Body of pancreas (tissue), 4 donors: ENCODE measurements at regions not wholly inside any gene's neighbourhood (a gene's known extent, or its start where the extent isn't known, plus 50 kb on each side); places are given as distances from the start of the nearest gene placed in this dataset.

Source experiments
- ATAC-seq: fragments of 150-250 bp; one replicate; pipeline ENCODE4 v1.9.1; 2016
- DNase-seq, 4 donors: peaks; one replicate each; pipeline ENCODE4 v3.0.0-alpha.2; 2019
- H3K27ac ChIP-seq, 4 donors: fragments of 200-600 bp; sonication (generic); 1 replicate in 3 of 4; 2 replicates in 1 of 4; pipeline versions ENCODE4 v1.5.1 to v1.6.1; 2016 to 2019; ENCODE audit warnings: mild to moderate bottlenecking in 1 of 4, mixed read lengths in 1 of 4, moderate library complexity in 1 of 4
- H3K27me3 ChIP-seq, 2 donors: fragments of 200-600 bp; sonication (generic); one replicate each; pipeline ENCODE4 v1.6.0; 2016; ENCODE audit warnings: mild to moderate bottlenecking in 1 of 2
- H3K36me3 ChIP-seq, 2 donors: fragments of 200-600 bp; sonication (generic); replicated peaks in 1 of 2; 2 replicates each; pipeline ENCODE4 v1.5.1; 2016; ENCODE audit warnings: low read depth in 2 of 2; ENCODE audit not compliant: insufficient read depth in 1 of 2
- H3K4me1 ChIP-seq: fragments of 200-600 bp; sonication (generic); one replicate; pipeline ENCODE4 v1.6.0; 2016
- H3K4me3 ChIP-seq, 2 donors: fragments of 200-600 bp; sonication (generic); 1 replicate in 1 of 2; 2 replicates in 1 of 2; pipeline ENCODE4 v1.5.1; 2016 to 2019
- H3K9me3 ChIP-seq, 3 donors: fragments of 200-600 bp; sonication (generic); 1 replicate in 2 of 3; 2 replicates in 1 of 3; pipeline ENCODE4 v1.5.1; 2016
- POLR2A ChIP-seq, 3 donors: fragments of 450-650 bp; IDR thresholded peaks; one replicate each; pipeline ENCODE4 v1.6.1; 2016; ENCODE audit warnings: antibody characterized with exemption in 3 of 3, mild to moderate bottlenecking in 2 of 3
- WGBS, 2 donors: methylation state at CpG; one replicate each; pipeline ENCODE4 v1.1.5; 2017; 5-methylcytosine and 5-hydroxymethylcytosine counted together
- intact Hi-C: fragments of 100-400 bp; cut with DNase I; formaldehyde crosslinking; loops from one replicate; pipeline ENCODE4 v1.15.1; 2023
- TF ChIP-seq, protein P1 (sequence below), 7 experiments: fragments of 450-650 bp in 4 of 7; fragments of 200-600 bp in 3 of 7; sonication (generic) in 3 of 7; IDR thresholded peaks; one replicate each; pipeline ENCODE4 v1.5.1; 2016 to 2019; ENCODE audit warnings: antibody characterized with exemption in 7 of 7

DNA sequence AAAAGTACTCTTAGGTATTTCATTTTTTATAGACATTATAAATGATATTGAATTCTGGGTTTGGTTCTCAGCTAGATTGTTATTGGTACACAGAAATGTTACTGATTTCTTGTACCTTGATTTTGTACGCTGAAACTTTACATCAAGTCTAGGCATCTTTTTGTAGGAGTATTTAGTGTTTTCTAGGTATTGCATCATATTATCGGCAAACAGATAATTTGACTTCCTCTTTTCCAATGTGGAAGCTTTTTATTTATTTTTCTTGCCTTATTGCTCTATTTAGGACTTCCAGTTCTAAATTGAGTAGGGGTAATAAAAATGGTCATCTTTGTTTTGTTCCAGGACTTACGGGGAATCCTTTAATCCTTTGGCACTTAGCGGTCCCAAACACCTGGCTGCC lies 676.6 kb upstream of the CCDC179 start:
- WGBS, 2 donors, result 83 to 92% methylated on average over 4 of the region's 4 CpGs
- ATAC-seq (no peak), DNase-seq (no peak)
- no peak overlapping the region for H3K4me3 ChIP-seq
- H3K27me3 ChIP-seq, result no peaks in the 10 kb centered on the region
- no peaks in the 10 kb centered on the region for H3K36me3 ChIP-seq
- no peak overlapping the region for H3K27ac ChIP-seq
- H3K4me1 ChIP-seq, result no peaks in the 10 kb centered on the region
- TF ChIP-seq, protein P1, sequence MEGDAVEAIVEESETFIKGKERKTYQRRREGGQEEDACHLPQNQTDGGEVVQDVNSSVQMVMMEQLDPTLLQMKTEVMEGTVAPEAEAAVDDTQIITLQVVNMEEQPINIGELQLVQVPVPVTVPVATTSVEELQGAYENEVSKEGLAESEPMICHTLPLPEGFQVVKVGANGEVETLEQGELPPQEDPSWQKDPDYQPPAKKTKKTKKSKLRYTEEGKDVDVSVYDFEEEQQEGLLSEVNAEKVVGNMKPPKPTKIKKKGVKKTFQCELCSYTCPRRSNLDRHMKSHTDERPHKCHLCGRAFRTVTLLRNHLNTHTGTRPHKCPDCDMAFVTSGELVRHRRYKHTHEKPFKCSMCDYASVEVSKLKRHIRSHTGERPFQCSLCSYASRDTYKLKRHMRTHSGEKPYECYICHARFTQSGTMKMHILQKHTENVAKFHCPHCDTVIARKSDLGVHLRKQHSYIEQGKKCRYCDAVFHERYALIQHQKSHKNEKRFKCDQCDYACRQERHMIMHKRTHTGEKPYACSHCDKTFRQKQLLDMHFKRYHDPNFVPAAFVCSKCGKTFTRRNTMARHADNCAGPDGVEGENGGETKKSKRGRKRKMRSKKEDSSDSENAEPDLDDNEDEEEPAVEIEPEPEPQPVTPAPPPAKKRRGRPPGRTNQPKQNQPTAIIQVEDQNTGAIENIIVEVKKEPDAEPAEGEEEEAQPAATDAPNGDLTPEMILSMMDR (IDR thresholded peaks at IDR 0.05), result no peak
- no peak for TF ChIP-seq POLR2A (IDR thresholded peaks at IDR 0.05)
- H3K9me3 ChIP-seq, result no peaks in the 10 kb centered on the region
- intact Hi-C loops, result no loop called here

DNA sequence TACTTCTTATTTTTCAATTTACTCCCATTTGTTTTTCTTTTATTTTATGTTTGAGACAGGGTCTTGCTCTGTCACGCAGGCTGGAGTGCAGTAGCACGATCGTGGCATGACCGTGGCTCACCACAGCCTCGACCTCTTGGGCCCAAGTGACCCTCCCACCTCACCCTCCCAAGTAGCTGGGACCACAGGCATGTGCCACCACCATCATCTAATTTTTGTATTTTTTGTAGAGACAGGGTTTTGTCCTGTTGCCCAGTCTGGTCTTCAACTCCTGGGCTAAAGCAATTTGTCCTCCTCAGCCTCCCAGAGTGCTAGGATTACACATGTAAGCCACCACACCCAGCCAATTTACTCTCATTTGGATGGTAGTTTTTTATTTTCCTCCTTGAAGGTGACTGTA lies 679.3 kb upstream of the CCDC179 start:
- Histone ChIP-seq H3K4me1 (no peaks in the 10 kb centered on the region), H3K27me3 (no peaks in the 10 kb centered on the region), H3K36me3 (no peaks in the 10 kb centered on the region), H3K4me3 (no peak overlapping the region), H3K9me3 (no peaks in the 10 kb centered on the region), H3K27ac (no peak overlapping the region)
- no peak for ATAC-seq
- DNase-seq, result no peak
- intact Hi-C loops, result no loop called here
- no peak for TF ChIP-seq POLR2A (IDR thresholded peaks at IDR 0.05)
- TF ChIP-seq, protein P1 (IDR thresholded peaks at IDR 0.05), result no peak
- WGBS, 2 donors, result 75 to 86% methylated on average over 5 of the region's 5 CpGs

DNA sequence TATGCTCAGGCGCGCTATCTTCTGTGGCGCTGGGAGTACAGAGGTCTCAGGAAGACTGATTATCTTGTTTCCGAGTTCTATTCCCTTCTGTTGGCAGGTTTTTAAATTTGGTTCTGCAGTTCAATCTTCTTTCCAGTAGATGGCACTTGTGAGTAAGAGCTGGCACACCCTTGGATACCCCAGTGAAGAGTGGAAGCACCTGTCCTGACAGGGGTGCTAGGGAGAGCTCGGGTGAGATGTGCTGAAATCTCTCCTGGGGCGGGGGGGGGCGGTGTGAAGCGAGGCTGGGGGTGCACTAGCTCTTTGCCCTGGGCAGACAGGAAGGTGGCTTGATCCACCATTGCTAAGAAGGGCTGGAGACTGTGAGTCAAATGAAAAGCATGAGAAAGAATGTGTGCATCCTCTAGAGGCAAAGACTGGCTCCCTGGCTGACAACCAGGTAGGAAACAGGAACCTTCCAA lies 679.9 kb upstream of the CCDC179 start:
- Histone ChIP-seq H3K36me3 (no peaks in the 10 kb centered on the region), H3K9me3 (no peaks in the 10 kb centered on the region), H3K27me3 (no peaks in the 10 kb centered on the region), H3K4me1 (no peaks in the 10 kb centered on the region), H3K4me3 (no peak overlapping the region), H3K27ac (no peak overlapping the region)
- peak; percentile 83 for ATAC-seq
- 1 to 3% methylated on average over 7 to 8 of the region's 8 CpGs for whole genome bisulfite sequencing, 2 donors
- no peak for TF ChIP-seq POLR2A (IDR thresholded peaks at IDR 0.05)
- TF ChIP-seq, protein P1 (IDR thresholded peaks at IDR 0.05), result peak; percentile 38 to 77 (median 64)
- DNase-seq, result peak in 2 of 4 donors; percentile 15
- intact Hi-C loops, result no loop called here

DNA sequence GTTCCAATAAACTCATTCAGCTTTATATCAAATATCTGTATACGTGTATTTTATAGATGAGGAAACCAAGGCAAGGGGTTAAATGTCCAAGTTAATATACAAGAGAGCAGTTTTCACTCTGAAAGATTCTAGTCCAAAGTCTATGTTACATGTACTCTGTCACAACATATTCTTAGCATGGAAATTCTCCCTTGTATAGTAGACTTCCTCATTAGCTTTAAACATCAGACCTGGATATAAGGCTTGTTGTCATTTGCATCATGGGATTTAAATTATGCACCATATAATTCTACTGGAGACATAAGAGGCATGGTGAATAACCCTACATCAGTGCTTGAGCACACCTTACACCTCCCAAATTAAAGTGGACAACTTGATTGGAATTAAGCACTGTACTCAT lies 681.9 kb upstream of the CCDC179 start:
- no peaks in the 10 kb centered on the region for H3K36me3 ChIP-seq
- no peak overlapping the region for H3K4me3 ChIP-seq
- TF ChIP-seq POLR2A (IDR thresholded peaks at IDR 0.05), result no peak
- TF ChIP-seq, protein P1 (IDR thresholded peaks at IDR 0.05), result no peak
- no peaks in the 10 kb centered on the region for H3K4me1 ChIP-seq
- H3K27me3 ChIP-seq, result no peaks in the 10 kb centered on the region
- no peak for DNase-seq
- intact Hi-C loops, result no loop called here
- H3K9me3 ChIP-seq, result no peaks in the 10 kb centered on the region
- H3K27ac ChIP-seq, result no peak overlapping the region
- no peak for ATAC-seq
- WGBS, 2 donors, result 66 to 68% methylated on average over 1 of the region's 1 CpG

DNA sequence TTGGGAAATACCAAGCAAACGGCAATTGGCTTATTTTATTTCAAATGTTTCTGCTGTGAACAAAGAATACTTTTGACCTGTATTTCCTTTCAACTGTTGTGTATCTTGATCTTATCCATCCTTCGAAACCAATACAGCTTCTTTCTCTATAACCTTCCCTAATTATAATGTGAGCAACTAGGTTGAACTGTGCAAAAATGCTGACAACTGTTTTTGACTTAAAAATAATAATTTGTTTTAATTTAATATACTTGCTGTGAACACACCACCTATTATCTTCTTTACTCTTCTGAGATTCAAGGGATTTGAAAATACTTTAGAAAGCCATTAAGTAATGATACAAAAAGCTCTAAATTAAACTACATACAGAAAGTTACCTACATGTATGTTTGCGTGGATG lies 682.5 kb upstream of the CCDC179 start:
- no peak overlapping the region for H3K27ac ChIP-seq
- no peak for TF ChIP-seq POLR2A (IDR thresholded peaks at IDR 0.05)
- TF ChIP-seq, protein P1 (IDR thresholded peaks at IDR 0.05), result no peak
- intact Hi-C loops, result no loop called here
- no peak for DNase-seq
- no peaks in the 10 kb centered on the region for H3K4me1 ChIP-seq
- H3K27me3 ChIP-seq, result no peaks in the 10 kb centered on the region
- 75 to 77% methylated on average over 3 of the region's 3 CpGs for WGBS, 2 donors
- no peak for ATAC-seq
- no peak overlapping the region for H3K4me3 ChIP-seq
- no peaks in the 10 kb centered on the region for H3K36me3 ChIP-seq
- no peaks in the 10 kb centered on the region for H3K9me3 ChIP-seq
